ENCODE measurements at regions not wholly inside any gene's neighbourhood (a gene's known extent, or its start where the extent isn't known, plus 50 kb on each side); places are given as distances from the start of the nearest gene placed in this dataset.

GRCh38 chr1:80982831-80983230 lies 817.9 kb upstream of the ADGRL2 start:
- TF ChIP-seq CTCF (IDR thresholded peaks at IDR 0.05) = no peak
- TF ChIP-seq POLR2A (IDR thresholded peaks at IDR 0.05) = no peak
